ENCODE measurements at regions not wholly inside any gene's neighbourhood (a gene's known extent, or its start where the extent isn't known, plus 50 kb on each side); places are given as distances from the start of the nearest gene placed in this dataset.

DNA sequence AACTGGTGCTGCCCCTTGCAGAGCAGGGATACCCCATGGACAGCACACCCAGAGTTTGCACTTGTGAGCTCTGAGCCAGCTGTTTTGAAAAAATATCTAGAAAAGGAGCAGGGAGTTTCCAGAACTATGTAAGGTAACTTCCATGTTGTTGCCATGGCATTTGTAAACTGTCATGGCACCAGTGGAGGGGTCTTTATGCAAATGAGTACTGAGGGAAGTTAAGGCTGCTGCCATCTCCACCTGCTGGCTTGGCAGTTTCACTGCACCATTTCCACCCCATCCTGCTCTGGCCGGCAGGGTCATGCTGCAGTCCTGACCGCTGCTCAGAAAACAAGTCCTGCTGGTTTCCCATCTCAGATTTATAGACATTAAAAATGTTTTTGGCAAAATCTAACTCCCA is 52.3 kb upstream of the SNTG2 start:
- no peak for DNase-seq

GRCh38 chr2:897091-897490 is 53.6 kb upstream of the SNTG2 start:
- DNase-seq, result no peak

DNA sequence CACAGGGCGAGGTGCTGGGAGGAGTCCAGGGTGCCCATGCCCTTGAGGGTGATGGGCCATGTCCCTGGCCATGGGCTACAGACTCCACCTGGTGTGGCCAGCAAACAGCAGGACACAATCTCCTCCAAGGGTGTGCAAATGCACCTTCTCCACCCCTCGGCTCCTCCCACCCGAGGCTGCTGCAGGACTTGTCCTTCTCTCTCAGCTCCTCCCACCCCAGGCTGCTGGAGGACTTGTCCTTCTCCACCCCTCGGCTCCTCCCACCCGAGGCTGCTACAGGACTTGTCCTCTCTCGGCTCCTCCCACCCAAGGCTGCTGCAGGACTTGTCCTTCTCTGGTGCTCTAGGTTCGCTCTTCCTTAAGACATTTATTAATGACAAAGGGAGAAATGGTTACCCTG is 57.3 kb upstream of the SNTG2 start:
- DNase-seq, result no peak

GRCh38 chr2:892892-893291 is 57.8 kb upstream of the SNTG2 start:
- no peak for DNase-seq

- no peak for DNase-seq
Observed at GRCh38 chr2:892401-892800, 58.2 kb upstream of the SNTG2 start.

DNA sequence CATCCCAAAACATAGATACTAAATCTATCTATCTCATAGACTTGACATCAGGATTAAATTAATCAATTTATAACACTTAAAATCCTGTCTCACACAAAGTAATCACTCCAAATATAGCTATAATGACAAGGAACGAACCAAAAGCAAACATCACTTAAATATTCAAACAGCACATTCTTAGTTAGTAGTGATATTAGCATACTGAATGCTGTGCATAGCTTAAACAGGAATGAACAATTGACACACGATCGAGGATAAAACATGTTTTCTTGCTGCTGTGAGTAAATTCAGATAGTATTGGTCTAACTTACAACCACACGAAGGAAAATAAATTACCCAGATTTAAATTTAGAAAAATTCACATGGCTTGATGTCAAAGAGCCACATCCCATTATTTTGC is 58.9 kb upstream of the SNTG2 start:
- DNase-seq, result no peak

DNA sequence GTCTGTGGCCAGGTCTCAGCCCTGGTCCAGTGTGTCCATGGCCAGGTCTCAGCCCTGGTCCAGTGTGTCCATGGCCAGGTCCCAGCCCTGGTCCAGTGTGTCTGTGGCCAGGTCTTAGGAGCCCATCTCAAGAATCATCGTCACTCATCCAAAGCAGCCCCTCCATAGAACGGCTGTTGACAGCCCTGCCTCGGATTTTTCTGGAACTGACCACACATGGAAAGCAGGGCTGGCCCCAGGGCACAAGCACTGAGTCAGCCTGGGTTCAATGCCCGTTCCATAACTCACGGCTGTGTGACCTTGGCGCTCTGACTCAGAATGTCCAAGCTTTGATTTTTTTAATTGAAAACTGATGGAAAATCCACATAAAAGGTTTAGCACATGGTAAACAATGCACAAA is 59.9 kb upstream of the SNTG2 start:
- no peak for DNase-seq

DNA sequence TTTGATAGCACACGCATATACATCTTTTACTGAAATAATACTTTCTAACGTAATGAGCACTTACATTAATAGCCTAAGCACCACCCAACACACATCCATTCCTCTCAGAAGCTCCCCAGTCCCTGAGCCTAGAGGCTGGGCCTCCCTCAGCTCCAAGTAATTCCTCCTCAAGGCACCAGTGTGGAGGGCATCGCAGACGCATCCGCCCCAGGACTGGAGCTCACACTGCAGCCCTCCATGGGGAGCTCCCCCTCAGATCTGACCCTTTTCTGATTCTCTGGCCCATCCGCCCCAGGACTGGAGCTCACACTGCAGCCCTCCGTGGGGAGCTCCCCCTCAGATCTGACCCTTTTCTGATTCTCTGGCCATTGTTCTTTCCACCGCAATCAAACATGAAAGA is 60.4 kb upstream of the SNTG2 start:
- DNase-seq, result no peak

DNA sequence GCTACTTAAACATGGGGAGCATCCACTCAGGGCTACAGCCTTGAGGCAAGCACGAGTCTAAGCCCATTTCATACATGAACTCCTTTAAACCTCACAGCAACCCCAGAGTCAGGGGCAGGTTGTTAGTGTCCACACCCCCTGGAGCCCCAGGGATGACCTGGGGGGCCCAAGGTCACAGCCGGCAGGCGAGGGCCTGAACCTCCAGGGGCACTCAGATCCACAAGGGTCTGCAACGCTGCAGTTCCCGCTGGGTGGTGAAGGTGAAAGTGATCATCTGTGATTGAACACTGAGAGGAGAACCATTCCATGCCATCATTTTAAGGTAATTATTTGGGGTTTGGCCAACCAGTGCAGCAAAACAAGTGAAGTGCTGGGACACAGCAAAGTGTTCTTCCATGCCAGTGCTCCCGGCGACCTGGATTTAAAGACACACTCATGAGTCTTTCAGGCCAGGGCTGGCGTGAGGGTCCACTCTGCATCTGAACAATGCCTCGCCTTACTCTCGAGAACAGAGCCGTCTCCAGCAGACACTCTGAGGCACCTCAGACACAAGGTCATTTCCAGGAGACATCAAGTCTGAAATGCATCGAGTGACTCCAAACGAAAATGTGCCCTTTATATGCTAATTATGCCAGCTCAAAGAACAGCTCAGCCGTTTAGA is 61.6 kb upstream of the SNTG2 start:
- no peak for DNase-seq

DNA sequence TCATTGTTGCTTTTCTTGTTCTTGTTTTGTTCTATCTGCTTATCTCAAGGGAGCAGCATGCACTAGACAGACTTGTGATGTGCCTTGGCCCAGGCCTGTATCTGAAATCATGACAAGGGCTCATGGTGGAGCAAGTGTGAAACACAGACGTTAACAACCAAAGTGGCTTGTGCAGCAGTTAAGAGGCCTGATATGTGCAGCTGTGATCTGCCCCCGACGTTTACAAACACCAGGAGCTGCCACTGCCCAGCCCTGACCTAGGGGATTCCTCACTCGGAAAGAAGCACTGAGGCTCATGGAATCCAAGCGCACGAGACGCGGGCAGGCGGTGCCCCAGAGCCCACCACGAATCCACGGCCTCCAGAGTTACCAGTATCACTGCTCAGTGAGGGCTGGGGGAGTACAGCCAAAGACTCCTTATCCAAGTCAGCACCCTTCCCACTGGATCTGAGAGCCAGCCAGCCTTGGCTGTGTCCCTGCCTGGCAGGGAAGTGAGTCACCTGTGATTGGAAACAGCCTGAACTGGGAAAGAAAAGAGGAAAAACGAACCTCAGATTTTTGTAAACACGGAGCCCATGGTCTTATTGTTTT is 62.3 kb upstream of the SNTG2 start:
- no peak for DNase-seq

GRCh38 chr2:887639-888038 is 63.0 kb upstream of the SNTG2 start:
- DNase-seq, result no peak

DNA sequence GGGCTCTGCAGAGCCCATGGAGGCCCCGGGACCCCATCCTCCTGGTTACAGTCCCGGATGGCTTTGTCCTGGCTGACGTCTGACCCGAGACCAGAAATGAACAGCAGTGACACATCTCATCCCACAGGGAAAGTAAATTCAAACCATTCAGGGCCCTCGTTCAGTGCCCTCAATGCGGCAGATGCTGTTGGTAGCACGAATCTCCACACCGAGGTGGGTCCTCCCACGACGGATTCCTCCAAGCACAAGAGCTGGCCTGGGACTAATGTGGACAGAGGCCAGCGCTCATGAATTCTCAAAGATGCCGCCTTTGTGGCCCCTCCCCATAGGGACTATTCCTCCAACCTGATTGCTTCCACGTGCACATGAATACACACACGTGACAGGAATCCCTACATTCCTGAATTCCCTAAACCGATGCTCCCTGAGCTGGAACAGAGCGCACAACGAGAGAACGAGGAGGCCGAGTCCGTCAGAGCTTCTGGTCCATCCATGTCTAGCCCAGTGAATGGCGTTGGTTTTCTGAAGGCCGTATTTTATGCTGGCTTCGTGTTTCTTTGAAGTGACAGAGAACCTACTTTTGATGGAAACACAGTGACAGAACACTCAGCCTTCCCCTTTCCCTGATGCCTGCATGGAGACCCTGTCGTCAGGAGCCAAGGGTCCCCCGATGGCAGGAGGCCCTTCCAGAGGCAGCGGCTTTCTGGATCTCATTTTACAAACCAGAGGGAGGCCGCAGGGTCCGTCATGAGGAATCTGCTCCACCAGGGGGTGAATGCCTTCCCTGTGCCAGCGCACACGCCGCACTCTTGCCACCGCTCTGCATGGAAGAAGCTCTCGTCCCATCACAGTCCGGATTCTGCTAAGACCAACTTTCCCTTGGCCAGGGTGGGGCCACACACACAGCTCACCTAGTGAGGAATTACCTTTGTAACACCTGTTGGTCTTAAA is 64.3 kb upstream of the SNTG2 start:
- DNase-seq, result no peak

DNA sequence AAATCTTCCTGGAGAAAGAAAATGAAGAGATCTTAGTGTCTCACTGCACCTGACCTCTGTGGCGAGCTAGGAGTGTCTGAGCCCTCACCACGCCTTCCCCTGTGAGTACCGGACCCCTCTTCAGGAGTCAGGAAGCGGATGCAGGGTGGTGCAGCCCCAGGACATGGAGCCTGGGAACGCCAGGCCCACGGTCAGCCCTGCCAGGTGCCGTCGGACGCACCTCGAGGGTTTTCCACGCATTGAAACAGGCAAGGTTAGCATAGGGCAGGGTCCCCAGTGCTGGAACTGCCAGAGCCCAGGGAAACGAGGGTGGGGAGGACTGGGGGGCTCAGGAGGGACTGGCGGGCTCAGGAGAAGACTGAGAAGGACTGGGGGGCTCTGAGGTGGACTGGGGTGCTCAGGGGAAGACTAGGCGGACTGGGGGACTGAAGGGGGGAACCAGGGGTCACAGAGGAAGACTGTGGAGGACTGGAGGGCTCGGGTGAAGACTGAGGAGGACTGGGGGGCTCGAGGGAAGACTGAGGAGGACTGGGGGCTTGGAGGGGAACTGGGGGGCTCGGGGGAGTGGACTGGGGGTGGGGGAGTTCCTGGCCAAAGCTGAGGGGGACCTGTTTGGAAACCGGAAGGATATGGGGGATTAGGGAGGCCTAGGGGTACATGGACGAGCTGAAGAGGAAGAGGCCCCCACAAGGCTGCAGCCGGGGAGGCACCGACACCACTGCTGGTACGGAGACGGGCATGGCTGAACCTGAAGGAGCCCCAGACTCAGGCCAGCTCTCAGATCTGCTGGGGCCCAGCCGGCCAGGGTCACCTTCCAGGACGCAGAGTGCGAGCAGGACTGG is 65.2 kb upstream of the SNTG2 start:
- DNase-seq, result no peak

GRCh38 chr2:883803-884748 is 66.6 kb upstream of the SNTG2 start:
- no peak for DNase-seq

- DNase-seq, result no peak
Observed at GRCh38 chr2:883260-883802, 67.3 kb upstream of the SNTG2 start.

DNA sequence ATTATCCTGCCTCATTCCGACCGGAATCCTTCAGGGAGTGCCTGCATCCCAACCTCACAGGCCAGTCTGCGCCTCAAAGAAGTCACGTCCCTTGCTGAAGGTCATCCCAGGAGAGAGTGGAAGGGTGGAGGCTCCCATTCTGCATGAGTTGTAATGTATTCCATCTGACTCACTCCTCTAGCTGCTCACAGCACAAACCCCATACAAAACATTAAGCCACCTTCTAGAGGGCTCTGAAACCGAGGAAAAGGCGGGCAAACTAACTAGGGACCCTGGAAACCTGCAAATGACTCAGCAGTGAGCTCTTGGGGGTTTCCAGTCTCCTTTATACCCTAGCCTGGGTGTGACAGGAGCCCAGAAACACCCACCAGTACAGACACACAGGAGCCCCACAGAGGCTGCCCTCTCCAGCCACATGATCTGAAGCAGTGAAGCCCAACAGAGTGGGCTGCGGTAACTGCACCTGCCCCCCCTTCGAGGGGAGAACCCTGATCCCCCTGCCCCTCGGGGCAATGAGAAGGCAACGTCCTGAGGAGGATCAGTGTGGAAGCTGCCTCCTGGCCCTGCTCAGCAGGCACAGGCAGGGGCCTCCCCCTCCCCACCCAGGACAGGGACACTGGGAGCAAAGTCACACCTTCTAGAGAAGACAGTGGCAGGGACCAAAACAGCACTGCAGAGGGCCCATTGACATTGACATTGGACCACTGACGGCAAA is 69.3 kb upstream of the SNTG2 start:
- DNase-seq, result no peak

- DNase-seq, result no peak
Observed at GRCh38 chr2:880201-880970, 70.3 kb upstream of the SNTG2 start.

DNA sequence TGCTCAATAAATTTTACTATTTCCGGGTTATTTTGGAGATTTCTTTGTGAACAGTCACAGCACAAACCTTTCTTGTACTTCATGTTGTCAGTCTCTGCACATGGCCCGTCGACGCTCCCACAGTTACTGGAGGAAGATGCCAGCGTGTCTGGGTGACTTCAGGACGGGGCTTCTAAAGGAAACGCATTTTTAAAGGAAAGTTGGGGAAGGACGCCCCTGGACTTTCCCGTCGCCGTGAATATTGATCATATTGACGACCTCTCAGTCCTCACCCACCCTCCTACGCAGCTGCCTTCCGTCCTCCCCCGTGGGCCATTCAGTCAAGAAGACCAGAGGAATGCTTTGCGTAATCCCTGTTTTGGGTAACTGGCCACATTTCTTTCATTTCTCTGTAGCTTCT is 71.1 kb upstream of the SNTG2 start:
- no peak for DNase-seq

DNA sequence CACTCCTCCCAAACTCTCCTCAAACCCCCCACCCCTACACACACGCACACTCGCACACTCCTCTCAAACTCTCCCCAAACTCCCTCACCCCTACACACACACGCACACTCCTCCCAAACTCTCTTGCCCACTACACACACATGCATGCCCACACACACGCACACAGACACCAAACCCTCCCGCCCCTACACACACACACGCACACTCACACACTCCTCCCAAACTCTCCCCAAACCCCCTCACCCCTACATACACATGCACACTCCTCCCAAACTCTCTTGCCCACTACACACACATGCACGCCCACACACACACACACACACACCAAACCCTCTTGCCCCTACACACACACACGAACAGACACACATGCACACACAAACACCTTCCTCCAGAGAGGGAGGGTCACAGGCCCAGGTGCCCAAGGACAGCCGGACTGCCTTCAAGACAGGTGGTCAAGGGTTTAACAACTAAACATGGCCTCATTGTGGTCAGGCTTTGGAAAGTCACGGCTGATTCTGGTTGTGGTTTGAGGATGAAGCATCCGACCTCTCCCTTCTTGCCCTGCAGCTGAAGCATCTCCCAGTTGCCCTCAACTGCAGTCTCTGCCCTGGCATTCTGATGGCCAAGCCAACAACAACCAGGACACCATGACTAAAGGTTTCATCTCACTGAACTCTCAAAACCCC is 72.3 kb upstream of the SNTG2 start:
- DNase-seq, result no peak

DNA sequence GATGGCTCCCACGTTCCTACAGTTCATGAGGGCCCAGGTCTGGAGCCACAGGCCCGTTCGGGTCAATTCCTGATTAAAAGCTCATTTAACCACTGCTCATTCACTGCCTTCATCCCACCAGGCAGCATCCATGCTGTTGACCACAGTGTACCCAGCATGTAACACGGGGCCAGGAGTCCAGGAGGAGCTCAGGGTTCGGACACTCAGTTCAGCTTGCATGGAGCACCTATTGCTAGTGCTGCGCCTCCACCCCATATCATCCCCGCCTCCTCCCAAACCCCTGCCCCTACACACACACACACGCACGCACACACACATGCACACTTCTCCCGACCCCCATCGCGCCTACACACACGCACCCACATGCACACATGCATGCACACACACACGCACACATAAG is 72.9 kb upstream of the SNTG2 start:
- no peak for DNase-seq
